SK-N-MC (cell line): ENCODE measurements at regions not wholly inside any gene's neighbourhood (a gene's known extent, or its start where the extent isn't known, plus 50 kb on each side); places are given as distances from the start of the nearest gene placed in this dataset.

Experiments
- EZH2 ChIP-seq: fragments of 200-600 bp; sonication (generic); IDR thresholded peaks from one replicate; pipeline ENCODE4 v1.6.1; 2017; ENCODE audit warnings: antibody characterized with exemption
- POLR2AphosphoS5 ChIP-seq: IDR thresholded peaks from 2 replicates; pipeline ENCODE4 v1.6.1; 2012; ENCODE audit warnings: mild to moderate bottlenecking, low read depth, low read length, borderline replicate concordance

DNA sequence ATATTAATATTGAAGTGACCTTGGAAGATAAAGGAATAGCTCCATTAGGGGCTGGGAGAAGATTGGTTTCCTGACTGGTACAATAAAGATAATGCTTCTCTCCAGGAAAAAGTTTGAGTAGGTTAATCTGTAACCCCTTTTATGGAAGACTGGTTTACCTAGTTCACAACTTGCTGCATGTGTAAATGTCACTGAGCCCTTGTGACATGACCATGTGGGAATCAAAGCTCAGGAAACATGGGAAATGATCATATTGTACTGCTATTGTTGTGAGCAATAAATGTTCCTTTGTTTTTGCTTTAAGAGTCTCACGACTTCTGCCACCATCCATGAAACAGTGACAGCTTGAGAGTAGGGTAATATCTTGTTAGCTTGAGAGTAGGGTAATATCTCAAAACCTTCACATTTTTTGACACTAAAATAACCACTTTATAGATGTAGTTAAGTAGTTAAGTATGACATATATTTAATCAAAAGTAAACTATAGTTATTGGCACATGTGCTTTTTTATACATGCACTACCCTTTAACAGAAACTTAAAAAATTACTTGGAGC, 1338.6 kb downstream of the FSCB start:
- TF ChIP-seq EZH2, result no peak
- TF ChIP-seq POLR2AphosphoS5, result no peak
